K562 (cell line): ENCODE measurements at regions not wholly inside any gene's neighbourhood (a gene's known extent, or its start where the extent isn't known, plus 50 kb on each side); places are given as distances from the start of the nearest gene placed in this dataset.

ENCODE experiments used
- ATF3 ChIP-seq, 2 experiments: fragments of 450-650 bp in 1 of 2; sonication (generic) in 1 of 2; formaldehyde crosslinking in 1 of 2; IDR thresholded peaks in 1 of 2; conservative IDR thresholded peaks in 1 of 2; 2 replicates each; pipeline versions ENCODE4 v1.6.1 to v1.8.1; 2016 to 2023; ENCODE audit warnings: mild to moderate bottlenecking in 2 of 2, moderate library complexity in 2 of 2, inconsistent platforms in 1 of 2, missing genetic modification reagents in 1 of 2
- CHD7 ChIP-seq: fragments of 200-600 bp; sonication (generic); IDR thresholded peaks from one replicate; pipeline ENCODE4 v1.6.1; 2012; ENCODE audit warnings: mild to moderate bottlenecking, low read depth, low read length, inconsistent platforms
- PBX2 ChIP-seq, 2 experiments: IDR thresholded peaks in 1 of 2; conservative IDR thresholded peaks in 1 of 2; 2 replicates each; pipeline ENCODE4 v1.6.1; 2016; ENCODE audit warnings: low read depth in 2 of 2, mild to moderate bottlenecking in 1 of 2, missing compliant biosample characterization in 1 of 2, missing genetic modification characterization in 1 of 2, moderate library complexity in 1 of 2
- POLR2A ChIP-seq: fragments of 450-650 bp; conservative IDR thresholded peaks from 2 replicates; pipeline ENCODE4 v1.6.1; 2016
- PRPF4 ChIP-seq: fragments of 200-400 bp; formaldehyde crosslinking; IDR thresholded peaks from one replicate; pipeline ENCODE4 v1.6.1; 2017; ENCODE audit warnings: low read length, low read depth, mild to moderate bottlenecking; ENCODE audit not compliant: insufficient read depth, poor library complexity, severe bottlenecking
- SPI1 ChIP-seq: IDR thresholded peaks from 2 replicates; pipeline ENCODE4 v1.6.1; 2011; ENCODE audit warnings: low read depth, low read length, control low read depth, borderline replicate concordance
- ZKSCAN1 ChIP-seq: fragments of 150-350 bp; IDR thresholded peaks from 2 replicates; pipeline ENCODE4 v1.6.1; 2016; ENCODE audit warnings: low read depth, low read length
- TF ChIP-seq, protein P1 (sequence below), 3 experiments: IDR thresholded peaks in 2 of 3; conservative IDR thresholded peaks in 1 of 3; 2 replicates each; pipeline ENCODE4 v1.5.1; 2011 to 2012; ENCODE audit warnings: low read length in 3 of 3, mild to moderate bottlenecking in 3 of 3, control low read depth in 2 of 3, improper control_type of control experiment in 1 of 3, inconsistent platforms in 1 of 3, low read depth in 1 of 3, mixed read lengths in 1 of 3, moderate library complexity in 1 of 3; ENCODE audit not compliant: insufficient read depth in 2 of 3

DNA sequence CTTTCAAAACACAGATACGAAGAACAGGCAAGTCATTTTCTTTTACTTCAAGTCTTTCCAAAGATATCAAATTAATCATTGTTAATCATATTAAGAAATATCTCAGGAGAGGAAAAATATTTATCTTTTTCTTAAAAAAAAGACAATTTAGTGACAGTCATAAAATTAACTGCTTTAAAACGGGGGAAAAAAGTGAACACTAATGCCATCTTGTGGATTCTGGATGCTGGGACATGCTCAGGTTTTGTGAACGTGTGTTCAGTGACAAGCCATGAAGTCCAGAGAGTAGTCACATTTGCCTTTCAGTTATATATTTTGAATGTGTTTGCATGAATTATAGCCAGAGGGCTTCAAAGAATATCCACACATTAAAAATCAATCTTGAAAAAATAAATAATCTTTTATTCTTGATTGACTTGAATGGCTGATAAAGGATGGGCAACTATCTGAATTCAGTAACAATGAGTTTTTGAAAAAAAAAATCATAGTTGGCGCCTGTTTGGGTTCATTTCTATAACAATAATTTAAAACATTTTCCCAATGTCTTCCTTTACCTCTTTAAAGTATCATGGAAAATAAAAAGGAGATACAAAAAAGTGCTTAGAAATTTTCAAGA is 74.7 kb upstream of the NOX3 start:
- TF ChIP-seq, protein P1, sequence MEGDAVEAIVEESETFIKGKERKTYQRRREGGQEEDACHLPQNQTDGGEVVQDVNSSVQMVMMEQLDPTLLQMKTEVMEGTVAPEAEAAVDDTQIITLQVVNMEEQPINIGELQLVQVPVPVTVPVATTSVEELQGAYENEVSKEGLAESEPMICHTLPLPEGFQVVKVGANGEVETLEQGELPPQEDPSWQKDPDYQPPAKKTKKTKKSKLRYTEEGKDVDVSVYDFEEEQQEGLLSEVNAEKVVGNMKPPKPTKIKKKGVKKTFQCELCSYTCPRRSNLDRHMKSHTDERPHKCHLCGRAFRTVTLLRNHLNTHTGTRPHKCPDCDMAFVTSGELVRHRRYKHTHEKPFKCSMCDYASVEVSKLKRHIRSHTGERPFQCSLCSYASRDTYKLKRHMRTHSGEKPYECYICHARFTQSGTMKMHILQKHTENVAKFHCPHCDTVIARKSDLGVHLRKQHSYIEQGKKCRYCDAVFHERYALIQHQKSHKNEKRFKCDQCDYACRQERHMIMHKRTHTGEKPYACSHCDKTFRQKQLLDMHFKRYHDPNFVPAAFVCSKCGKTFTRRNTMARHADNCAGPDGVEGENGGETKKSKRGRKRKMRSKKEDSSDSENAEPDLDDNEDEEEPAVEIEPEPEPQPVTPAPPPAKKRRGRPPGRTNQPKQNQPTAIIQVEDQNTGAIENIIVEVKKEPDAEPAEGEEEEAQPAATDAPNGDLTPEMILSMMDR (IDR thresholded peaks at IDR 0.05 in 2 of 3, conservative IDR thresholded peaks at IDR 0.05 in 1 of 3; ENCODE audit: insufficient read depth in 2 of 3, low read depth in 1 of 3, low read length in 3 of 3), result peak in 2 of 3 experiments; percentile 27 to 39; a peak in 2 of 6 replicates
- TF ChIP-seq PRPF4 (no peak), SPI1 (no peak), PBX2 (CRISPR knock-in tag; IDR thresholded peaks at IDR 0.05; ENCODE audit: low read depth) (no peak), PBX2 (tag; conservative IDR thresholded peaks at IDR 0.05; ENCODE audit: low read depth) (peak; percentile 30; the same call in 1 of the 2 replicates), ZKSCAN1 (no peak), CHD7 (no peak), POLR2A (no peak), ATF3 (IDR thresholded peaks at IDR 0.05) (no peak), ATF3 (CRISPR knock-in tag; conservative IDR thresholded peaks at IDR 0.05) (no peak)
